Breast epithelium (tissue), 4 donors: ENCODE measurements at regions not wholly inside any gene's neighbourhood (a gene's known extent, or its start where the extent isn't known, plus 50 kb on each side); places are given as distances from the start of the nearest gene placed in this dataset.

Source experiments
- DNase-seq, 2 donors: peaks; one replicate each; pipeline ENCODE4 v3.0.0-alpha.2; 2019; ENCODE audit warnings: low spot score in 2 of 2
- H3K27ac ChIP-seq, 2 donors: fragments of 200-600 bp; sonication (generic) in 1 of 2; one replicate each; pipeline ENCODE4 v1.5.1; 2016 to 2019; ENCODE audit warnings: mild to moderate bottlenecking in 1 of 2
- H3K27me3 ChIP-seq, 2 donors: fragments of 200-600 bp; sonication (generic) in 1 of 2; one replicate each; pipeline versions ENCODE4 v1.5.1 to v1.6.0; 2017 to 2019; ENCODE audit warnings: control low read depth in 1 of 2, mild to moderate bottlenecking in 1 of 2
- H3K36me3 ChIP-seq: fragments of 200-600 bp; one replicate; pipeline ENCODE4 v1.5.1; 2019
- H3K4me1 ChIP-seq, 2 donors: fragments of 200-600 bp; sonication (generic); one replicate each; pipeline ENCODE4 v1.5.1; 2016 to 2019; ENCODE audit warnings: control low read depth in 1 of 2
- H3K4me3 ChIP-seq, 3 donors: fragments of 200-600 bp; sonication (generic); 1 replicate in 2 of 3; 2 replicates in 1 of 3; pipeline ENCODE4 v1.5.1; 2016 to 2019; ENCODE audit warnings: mild to moderate bottlenecking in 3 of 3, moderate library complexity in 2 of 3
- H3K9me3 ChIP-seq, 2 donors: fragments of 200-600 bp; sonication (generic) in 1 of 2; one replicate each; pipeline ENCODE4 v1.5.1; 2016 to 2019; ENCODE audit warnings: control low read depth in 1 of 2
- POLR2A ChIP-seq: fragments of 450-650 bp; IDR thresholded peaks from one replicate; pipeline ENCODE4 v1.6.1; 2016; ENCODE audit warnings: antibody characterized with exemption, mild to moderate bottlenecking, moderate library complexity
- POLR2AphosphoS5 ChIP-seq, 3 donors: sonication (generic); formaldehyde crosslinking; IDR thresholded peaks; one replicate each; pipeline ENCODE4 v1.6.1; 2017; ENCODE audit warnings: antibody characterized with exemption in 3 of 3
- intact Hi-C: fragments of 100-400 bp; cut with DNase I; formaldehyde crosslinking; loops from one replicate; pipeline ENCODE4 v1.15.1; 2023; ENCODE audit warnings: low total_unique reads
- TF ChIP-seq, protein P1 (sequence below), 3 donors: fragments of 450-650 bp; IDR thresholded peaks; one replicate each; pipeline ENCODE4 v1.5.1; 2016 to 2017; ENCODE audit warnings: antibody characterized with exemption in 3 of 3, mild to moderate bottlenecking in 3 of 3, moderate library complexity in 3 of 3

DNA sequence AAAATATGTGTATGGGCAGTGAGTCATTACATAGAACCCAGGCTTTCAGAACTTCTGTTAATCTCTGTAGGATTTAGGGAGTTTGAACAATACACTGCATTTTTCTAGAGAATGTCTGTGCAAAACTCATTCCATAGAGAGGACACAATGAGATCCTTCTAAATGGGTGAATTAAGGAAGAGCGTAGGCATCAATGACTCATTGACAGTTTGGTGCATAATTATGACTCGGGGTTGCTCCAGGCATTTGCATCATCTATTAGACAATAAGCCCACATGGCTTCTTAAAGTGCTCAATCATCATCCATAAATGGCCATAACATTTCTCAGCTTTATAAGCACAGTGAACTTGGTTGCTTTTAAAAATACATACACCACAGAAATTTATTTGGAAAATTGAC lies 625.5 kb downstream of the CDH26 start:
- Histone ChIP-seq H3K27ac (no peak overlapping the region), H3K9me3 (no peaks in the 10 kb centered on the region), H3K36me3 (no peaks in the 10 kb centered on the region), H3K27me3 (no peaks in the 10 kb centered on the region), H3K4me1 (no peaks in the 10 kb centered on the region), H3K4me3 (no peak overlapping the region)
- intact Hi-C loops = no loop called here
- DNase-seq = no peak
- TF ChIP-seq POLR2AphosphoS5 (IDR thresholded peaks at IDR 0.05) (no peak), POLR2A (no peak)
- TF ChIP-seq, protein P1, sequence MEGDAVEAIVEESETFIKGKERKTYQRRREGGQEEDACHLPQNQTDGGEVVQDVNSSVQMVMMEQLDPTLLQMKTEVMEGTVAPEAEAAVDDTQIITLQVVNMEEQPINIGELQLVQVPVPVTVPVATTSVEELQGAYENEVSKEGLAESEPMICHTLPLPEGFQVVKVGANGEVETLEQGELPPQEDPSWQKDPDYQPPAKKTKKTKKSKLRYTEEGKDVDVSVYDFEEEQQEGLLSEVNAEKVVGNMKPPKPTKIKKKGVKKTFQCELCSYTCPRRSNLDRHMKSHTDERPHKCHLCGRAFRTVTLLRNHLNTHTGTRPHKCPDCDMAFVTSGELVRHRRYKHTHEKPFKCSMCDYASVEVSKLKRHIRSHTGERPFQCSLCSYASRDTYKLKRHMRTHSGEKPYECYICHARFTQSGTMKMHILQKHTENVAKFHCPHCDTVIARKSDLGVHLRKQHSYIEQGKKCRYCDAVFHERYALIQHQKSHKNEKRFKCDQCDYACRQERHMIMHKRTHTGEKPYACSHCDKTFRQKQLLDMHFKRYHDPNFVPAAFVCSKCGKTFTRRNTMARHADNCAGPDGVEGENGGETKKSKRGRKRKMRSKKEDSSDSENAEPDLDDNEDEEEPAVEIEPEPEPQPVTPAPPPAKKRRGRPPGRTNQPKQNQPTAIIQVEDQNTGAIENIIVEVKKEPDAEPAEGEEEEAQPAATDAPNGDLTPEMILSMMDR (IDR thresholded peaks at IDR 0.05) = no peak

DNA sequence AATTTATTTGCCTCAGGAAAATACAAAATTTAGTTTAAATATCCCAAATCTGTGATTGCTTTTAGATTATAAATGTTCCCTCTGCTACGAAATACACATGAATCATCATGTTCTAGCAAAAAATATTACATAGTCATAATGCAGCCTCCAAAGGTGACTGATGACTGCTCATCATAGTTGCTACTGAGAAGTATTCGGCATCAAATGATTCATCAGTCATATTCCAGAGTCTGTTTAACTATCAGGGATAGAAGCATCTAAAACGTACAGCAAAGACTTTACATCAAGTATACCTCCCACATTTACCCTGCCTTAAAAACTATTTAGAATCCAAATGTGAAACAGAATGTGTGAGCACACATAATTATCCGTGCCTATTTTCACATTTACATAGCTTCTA lies 626.0 kb downstream of the CDH26 start:
- Histone ChIP-seq H3K27me3 (no peaks in the 10 kb centered on the region), H3K9me3 (no peaks in the 10 kb centered on the region), H3K27ac (no peak overlapping the region), H3K4me3 (no peak overlapping the region), H3K4me1 (no peaks in the 10 kb centered on the region), H3K36me3 (no peaks in the 10 kb centered on the region)
- intact Hi-C loops = no loop called here
- no peak for DNase-seq
- TF ChIP-seq POLR2AphosphoS5 (IDR thresholded peaks at IDR 0.05) = no peak
- TF ChIP-seq, protein P1 (IDR thresholded peaks at IDR 0.05) = no peak
- no peak for TF ChIP-seq POLR2A

DNA sequence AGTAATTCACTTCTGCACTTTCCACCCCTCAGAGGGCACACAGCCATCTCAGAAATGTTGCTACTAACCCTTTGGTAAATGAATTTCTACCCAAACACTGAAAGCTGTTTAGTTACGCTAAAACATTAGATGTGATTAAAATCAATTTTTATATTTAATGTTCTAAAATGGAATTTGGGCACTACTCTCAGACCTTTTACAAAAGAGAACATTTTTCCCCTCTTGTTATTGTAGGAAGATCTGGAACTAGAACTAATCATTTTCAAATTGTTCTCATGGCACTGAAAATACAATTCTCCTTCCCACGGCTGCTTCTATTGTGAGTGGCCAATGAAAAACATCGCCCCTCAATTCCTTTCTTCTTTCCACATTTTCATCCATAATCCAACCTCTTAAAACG lies 627.4 kb downstream of the CDH26 start:
- no peak for DNase-seq
- TF ChIP-seq, protein P1 (IDR thresholded peaks at IDR 0.05) = no peak
- TF ChIP-seq POLR2A (no peak), POLR2AphosphoS5 (IDR thresholded peaks at IDR 0.05) (no peak)
- intact Hi-C loops = no loop called here

DNA sequence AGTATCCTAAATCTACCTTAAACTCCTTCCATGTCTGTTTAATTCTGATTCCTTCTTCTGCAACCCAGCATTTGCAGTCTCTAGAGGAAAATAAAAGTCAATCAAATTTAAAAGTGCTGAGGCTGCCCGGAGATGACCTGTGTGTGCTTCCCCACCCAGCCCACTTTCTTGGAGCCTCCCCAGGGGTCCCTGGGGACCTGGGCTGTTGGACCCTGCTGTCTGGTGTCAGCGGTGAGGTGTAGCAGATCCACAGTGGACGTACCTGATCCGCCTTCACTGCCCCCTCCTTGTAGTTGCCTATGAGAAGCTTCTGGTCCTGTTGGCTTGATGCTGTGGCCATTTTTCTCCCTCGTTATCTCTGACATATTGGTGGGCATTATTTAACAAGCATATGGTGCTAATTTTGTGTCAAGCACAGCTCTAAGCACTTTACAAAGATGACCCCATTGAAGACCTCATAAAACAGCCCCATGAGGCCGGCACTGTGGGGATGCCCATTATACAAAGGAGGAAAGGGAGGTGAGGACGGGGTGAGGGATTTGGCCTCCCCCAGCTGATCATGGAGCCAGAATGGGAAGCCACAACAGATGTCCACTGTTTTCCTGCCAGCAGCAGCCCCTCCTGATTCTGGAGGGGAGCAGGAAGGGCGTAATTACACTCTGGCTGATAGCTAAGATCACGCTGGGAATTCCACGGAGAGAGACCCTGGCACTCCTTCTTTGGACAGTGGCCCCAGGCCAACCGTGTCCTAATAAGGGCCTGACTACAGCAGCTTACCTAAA lies 628.2 kb downstream of the CDH26 start:
- no peak overlapping the region for H3K4me3 ChIP-seq
- H3K36me3 ChIP-seq = no peaks in the 10 kb centered on the region
- no peak overlapping the region for H3K27ac ChIP-seq
- intact Hi-C loops = no loop called here
- TF ChIP-seq POLR2A (no peak), POLR2AphosphoS5 (IDR thresholded peaks at IDR 0.05) (no peak)
- TF ChIP-seq, protein P1 (IDR thresholded peaks at IDR 0.05) = no peak
- no peak for DNase-seq
- H3K27me3 ChIP-seq = no peaks in the 10 kb centered on the region
- H3K4me1 ChIP-seq = no peaks in the 10 kb centered on the region
- no peaks in the 10 kb centered on the region for H3K9me3 ChIP-seq

More for the DNA sequence above, 627.4 kb downstream of the CDH26 start:
- H3K4me3 ChIP-seq = no peak overlapping the region
- no peaks in the 10 kb centered on the region for H3K9me3 ChIP-seq
- H3K27me3 ChIP-seq = no peaks in the 10 kb centered on the region
- no peaks in the 10 kb centered on the region for H3K4me1 ChIP-seq
- no peak overlapping the region for H3K27ac ChIP-seq
- no peaks in the 10 kb centered on the region for H3K36me3 ChIP-seq

DNA sequence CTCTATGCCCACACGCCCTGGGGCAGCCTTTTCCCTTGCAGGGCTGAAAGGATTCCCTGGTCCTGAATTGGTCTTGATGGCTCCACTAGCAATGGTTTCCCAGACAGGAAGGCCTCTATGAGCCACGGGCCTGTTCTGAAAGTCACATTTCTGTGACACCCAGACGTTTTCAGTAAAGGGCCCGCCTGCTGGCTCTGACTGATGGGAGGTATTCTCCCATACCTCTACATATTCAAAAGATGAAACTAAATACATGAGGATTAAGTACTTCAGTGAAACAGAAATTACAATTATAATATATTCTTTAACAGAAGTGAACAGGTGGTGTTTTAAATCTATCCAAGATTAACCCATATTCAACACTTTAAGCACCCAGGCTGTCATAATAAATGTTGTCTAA lies 629.8 kb downstream of the CDH26 start:
- intact Hi-C loops = no loop called here
- no peak for TF ChIP-seq POLR2A
- TF ChIP-seq POLR2AphosphoS5 (IDR thresholded peaks at IDR 0.05) = no peak
- TF ChIP-seq, protein P1 (IDR thresholded peaks at IDR 0.05) = no peak
- DNase-seq = no peak
- Histone ChIP-seq H3K4me1 (no peaks in the 10 kb centered on the region), H3K27ac (no peak overlapping the region), H3K27me3 (no peaks in the 10 kb centered on the region), H3K9me3 (no peaks in the 10 kb centered on the region), H3K4me3 (no peak overlapping the region), H3K36me3 (no peaks in the 10 kb centered on the region)
